ENCODE measurements at regions not wholly inside any gene's neighbourhood (a gene's known extent, or its start where the extent isn't known, plus 50 kb on each side); places are given as distances from the start of the nearest gene placed in this dataset.

DNA sequence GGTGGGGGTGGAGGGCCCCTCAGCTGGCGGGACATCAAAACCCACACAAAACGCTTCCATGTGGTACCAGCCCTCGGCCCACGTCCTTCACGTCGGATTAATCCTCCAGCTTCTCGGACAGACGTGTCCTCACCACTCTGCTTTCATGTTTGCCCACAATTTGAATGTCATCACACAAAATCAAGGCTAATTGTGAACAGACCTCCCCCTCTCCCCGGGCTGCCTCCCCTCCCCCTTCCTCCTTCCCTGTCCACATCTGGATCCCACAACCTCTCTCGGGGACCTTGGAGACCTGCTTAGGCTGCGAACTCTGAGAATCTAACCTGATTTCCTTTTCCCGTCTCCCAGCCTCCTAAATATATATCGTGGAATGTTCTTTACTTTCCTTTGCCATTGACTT lies 262.9 kb downstream of the MN1 start:
- DNase-seq (ENCODE audit: low spot score in 2 of 2): no peak
- no peaks in the 10 kb centered on the region for H3K36me3 ChIP-seq
- WGBS: 71% methylated on average over 13 of the region's 13 CpGs
- TF ChIP-seq POLR2A (IDR thresholded peaks at IDR 0.05) (no peak), POLR2AphosphoS5 (IDR thresholded peaks at IDR 0.05) (no peak), EP300 (IDR thresholded peaks at IDR 0.05) (no peak), CTCF (IDR thresholded peaks at IDR 0.05) (no peak)
- no peak overlapping the region for H3K27ac ChIP-seq
- H3K27me3 ChIP-seq: peaks cover 11% of the 10 kb centered on the region
- no peak overlapping the region for H3K4me3 ChIP-seq
- H3K4me1 ChIP-seq: peaks cover 6% of the 10 kb centered on the region
- no peaks in the 10 kb centered on the region for H3K9me3 ChIP-seq

GRCh38 chr22:27540247-27540646 lies 261.3 kb downstream of the MN1 start:
- H3K36me3 ChIP-seq: no peaks in the 10 kb centered on the region
- H3K27ac ChIP-seq: no peak overlapping the region
- WGBS: 88% methylated on average over 10 of the region's 10 CpGs
- peaks cover 11% of the 10 kb centered on the region for H3K27me3 ChIP-seq
- no peak for TF ChIP-seq EP300 (IDR thresholded peaks at IDR 0.05)
- no peak overlapping the region for H3K4me3 ChIP-seq
- no peaks in the 10 kb centered on the region for H3K9me3 ChIP-seq
- peaks cover 6% of the 10 kb centered on the region for H3K4me1 ChIP-seq
- DNase-seq (ENCODE audit: low spot score in 2 of 2): no peak

GRCh38 chr22:27540656-27541396 lies 260.7 kb downstream of the MN1 start:
- Histone ChIP-seq H3K27ac (no peak overlapping the region), H3K4me1 (peaks cover 6% of the 10 kb centered on the region), H3K4me3 (no peak overlapping the region), H3K9me3 (no peaks in the 10 kb centered on the region), H3K27me3 (peaks cover 15% of the 10 kb centered on the region), H3K36me3 (no peaks in the 10 kb centered on the region)
- DNase-seq (ENCODE audit: low spot score in 2 of 2): no peak
- TF ChIP-seq CTCF (IDR thresholded peaks at IDR 0.05): no peak
- WGBS: 85% methylated on average over 24 of the region's 24 CpGs

GRCh38 chr22:27541836-27542235 lies 259.7 kb downstream of the MN1 start:
- WGBS: 98% methylated on average over 14 of the region's 14 CpGs
- no peak for DNase-seq (ENCODE audit: low spot score in 2 of 2)
- Histone ChIP-seq H3K27ac (no peak overlapping the region), H3K4me3 (no peak overlapping the region), H3K36me3 (no peaks in the 10 kb centered on the region), H3K4me1 (peaks cover 6% of the 10 kb centered on the region), H3K9me3 (no peaks in the 10 kb centered on the region), H3K27me3 (peaks cover 15% of the 10 kb centered on the region)
- TF ChIP-seq CTCF (IDR thresholded peaks at IDR 0.05) (no peak), EP300 (IDR thresholded peaks at IDR 0.05) (no peak), POLR2AphosphoS5 (IDR thresholded peaks at IDR 0.05) (no peak), POLR2A (IDR thresholded peaks at IDR 0.05) (no peak)

- H3K4me3 ChIP-seq: no peak overlapping the region
- no peaks in the 10 kb centered on the region for H3K36me3 ChIP-seq
- no peak for DNase-seq (ENCODE audit: low spot score in 2 of 2)
- WGBS: 85% methylated on average over 5 of the region's 6 CpGs
- TF ChIP-seq CTCF (IDR thresholded peaks at IDR 0.05) (no peak), POLR2AphosphoS5 (IDR thresholded peaks at IDR 0.05) (no peak), POLR2A (IDR thresholded peaks at IDR 0.05) (no peak)
- no peaks in the 10 kb centered on the region for H3K9me3 ChIP-seq
- peaks cover 2% of the 10 kb centered on the region for H3K4me1 ChIP-seq
- H3K27ac ChIP-seq: no peak overlapping the region
- H3K27me3 ChIP-seq: peaks cover 15% of the 10 kb centered on the region
These were observed 259.0 kb downstream of the MN1 start for GRCh38 chr22:27542602-27543001.

DNA sequence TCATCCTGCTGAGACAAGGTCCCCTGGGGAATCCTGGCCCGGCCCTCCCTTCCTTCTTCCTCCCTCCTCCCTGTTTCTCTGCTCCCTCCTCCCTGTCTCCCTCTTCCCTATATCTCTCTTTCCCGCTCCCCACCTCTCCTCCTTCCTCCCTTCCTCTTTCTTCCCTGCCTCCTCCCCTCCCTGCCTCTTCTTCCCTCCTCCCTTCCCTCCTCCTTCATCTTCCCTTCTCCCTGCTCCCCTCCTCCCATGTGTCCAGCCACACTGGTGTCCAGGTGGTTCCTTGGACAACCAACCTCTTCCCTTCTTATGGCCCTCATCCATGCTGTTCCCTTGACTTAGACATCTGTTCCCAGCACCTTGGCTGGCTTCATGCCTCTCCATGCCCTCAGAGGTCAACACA lies 258.1 kb downstream of the MN1 start:
- no peaks in the 10 kb centered on the region for H3K36me3 ChIP-seq
- no peak for DNase-seq (ENCODE audit: low spot score in 2 of 2)
- peaks cover 12% of the 10 kb centered on the region for H3K27me3 ChIP-seq
- 87% methylated on average over 2 of the region's 2 CpGs for WGBS
- no peak overlapping the region for H3K4me3 ChIP-seq
- no peak overlapping the region for H3K27ac ChIP-seq
- no peaks in the 10 kb centered on the region for H3K4me1 ChIP-seq
- no peaks in the 10 kb centered on the region for H3K9me3 ChIP-seq
- TF ChIP-seq EP300 (IDR thresholded peaks at IDR 0.05): no peak
- TF ChIP-seq POLR2A (IDR thresholded peaks at IDR 0.05): no peak
- TF ChIP-seq POLR2AphosphoS5 (IDR thresholded peaks at IDR 0.05): no peak
- no peak for TF ChIP-seq CTCF (IDR thresholded peaks at IDR 0.05)

All from suprapubic skin (tissue), 4 donors.